Thyroid gland (tissue), 4 donors: ENCODE measurements at regions not wholly inside any gene's neighbourhood (a gene's known extent, or its start where the extent isn't known, plus 50 kb on each side); places are given as distances from the start of the nearest gene placed in this dataset.

Source experiments
- POLR2A ChIP-seq, 2 donors: fragments of 450-650 bp; IDR thresholded peaks; one replicate each; pipeline ENCODE4 v1.6.1; 2017; ENCODE audit warnings: antibody characterized with exemption in 2 of 2, mild to moderate bottlenecking in 2 of 2, moderate library complexity in 1 of 2
- TF ChIP-seq, protein P1 (sequence below), 6 experiments: fragments of 200-600 bp in 3 of 6; fragments of 450-650 bp in 3 of 6; sonication (generic) in 3 of 6; IDR thresholded peaks; one replicate each; pipeline ENCODE4 v1.5.1; 2016 to 2019; ENCODE audit warnings: antibody characterized with exemption in 6 of 6, mild to moderate bottlenecking in 2 of 6, inconsistent platforms in 1 of 6, moderate library complexity in 1 of 6

DNA sequence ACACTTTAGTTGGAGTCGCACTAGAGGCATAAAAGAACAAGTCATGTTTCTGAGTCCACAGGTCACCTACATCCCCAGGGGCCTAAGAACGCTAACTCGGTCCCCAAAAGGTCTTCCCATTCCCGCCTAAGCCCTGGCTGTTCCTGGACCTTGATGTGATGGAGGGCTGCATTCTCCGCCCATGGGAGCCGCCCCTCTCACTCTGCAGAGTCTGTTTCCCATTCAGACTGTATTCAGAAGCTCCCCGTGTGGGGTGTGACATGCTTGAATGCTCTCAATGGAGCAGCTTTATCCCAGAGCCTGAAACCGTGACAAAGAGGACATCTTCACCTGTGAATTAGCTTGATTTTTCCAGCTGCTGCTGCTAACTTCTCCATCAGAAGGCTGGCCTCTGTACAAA, 319.0 kb upstream of the KLHL29 start:
- TF ChIP-seq, protein P1, sequence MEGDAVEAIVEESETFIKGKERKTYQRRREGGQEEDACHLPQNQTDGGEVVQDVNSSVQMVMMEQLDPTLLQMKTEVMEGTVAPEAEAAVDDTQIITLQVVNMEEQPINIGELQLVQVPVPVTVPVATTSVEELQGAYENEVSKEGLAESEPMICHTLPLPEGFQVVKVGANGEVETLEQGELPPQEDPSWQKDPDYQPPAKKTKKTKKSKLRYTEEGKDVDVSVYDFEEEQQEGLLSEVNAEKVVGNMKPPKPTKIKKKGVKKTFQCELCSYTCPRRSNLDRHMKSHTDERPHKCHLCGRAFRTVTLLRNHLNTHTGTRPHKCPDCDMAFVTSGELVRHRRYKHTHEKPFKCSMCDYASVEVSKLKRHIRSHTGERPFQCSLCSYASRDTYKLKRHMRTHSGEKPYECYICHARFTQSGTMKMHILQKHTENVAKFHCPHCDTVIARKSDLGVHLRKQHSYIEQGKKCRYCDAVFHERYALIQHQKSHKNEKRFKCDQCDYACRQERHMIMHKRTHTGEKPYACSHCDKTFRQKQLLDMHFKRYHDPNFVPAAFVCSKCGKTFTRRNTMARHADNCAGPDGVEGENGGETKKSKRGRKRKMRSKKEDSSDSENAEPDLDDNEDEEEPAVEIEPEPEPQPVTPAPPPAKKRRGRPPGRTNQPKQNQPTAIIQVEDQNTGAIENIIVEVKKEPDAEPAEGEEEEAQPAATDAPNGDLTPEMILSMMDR (IDR thresholded peaks at IDR 0.05): no peak
- no peak for TF ChIP-seq POLR2A (IDR thresholded peaks at IDR 0.05)
